ENCODE measurements at regions not wholly inside any gene's neighbourhood (a gene's known extent, or its start where the extent isn't known, plus 50 kb on each side); places are given as distances from the start of the nearest gene placed in this dataset.

- in situ Hi-C loops (cut with HindIII; ENCODE audit: low pct_unique_long_range_greater_than_20kb, low sequenced_read_pairs): no loop called here
These were observed 144.0 kb downstream of the DDX1 start for GRCh38 chr2:15735484-15736326.

GRCh38 chr2:15736396-15737180 is 144.9 kb downstream of the DDX1 start:
- in situ Hi-C loops (cut with HindIII; ENCODE audit: low pct_unique_long_range_greater_than_20kb, low sequenced_read_pairs): no loop called here
- no peak for DNase-seq (ENCODE audit: low read depth in 1 of 2, low spot score in 1 of 2)
- TF ChIP-seq JUND (IDR thresholded peaks at IDR 0.05; ENCODE audit: low read depth): no peak

More at GRCh38 chr2:15735484-15736326, 144.0 kb downstream of the DDX1 start:
- TF ChIP-seq JUND (IDR thresholded peaks at IDR 0.05; ENCODE audit: low read depth): no peak
- no peak for DNase-seq (ENCODE audit: low read depth in 1 of 2, low spot score in 1 of 2)

- no peak for DNase-seq (ENCODE audit: low read depth in 1 of 2, low spot score in 1 of 2)
- in situ Hi-C loops (cut with HindIII; ENCODE audit: low pct_unique_long_range_greater_than_20kb, low sequenced_read_pairs): no loop called here
- TF ChIP-seq JUND (IDR thresholded peaks at IDR 0.05; ENCODE audit: low read depth): no peak
These were observed 145.9 kb downstream of the DDX1 start for GRCh38 chr2:15737314-15738224.

GRCh38 chr2:15738225-15738546 is 146.5 kb downstream of the DDX1 start:
- TF ChIP-seq JUND (IDR thresholded peaks at IDR 0.05; ENCODE audit: low read depth): no peak
- DNase-seq (ENCODE audit: low read depth in 1 of 2, low spot score in 1 of 2): no peak
- in situ Hi-C loops (cut with HindIII; ENCODE audit: low pct_unique_long_range_greater_than_20kb, low sequenced_read_pairs): no loop called here

GRCh38 chr2:15738943-15739342 is 147.3 kb downstream of the DDX1 start:
- no peak for TF ChIP-seq JUND (IDR thresholded peaks at IDR 0.05; ENCODE audit: low read depth)
- DNase-seq (ENCODE audit: low read depth in 1 of 2, low spot score in 1 of 2): no peak
- in situ Hi-C loops (cut with HindIII; ENCODE audit: low pct_unique_long_range_greater_than_20kb, low sequenced_read_pairs): no loop called here

- TF ChIP-seq JUND (IDR thresholded peaks at IDR 0.05; ENCODE audit: low read depth): no peak
- DNase-seq (ENCODE audit: low read depth in 1 of 2, low spot score in 1 of 2): no peak
- in situ Hi-C loops (cut with HindIII; ENCODE audit: low pct_unique_long_range_greater_than_20kb, low sequenced_read_pairs): no loop called here
These were observed 153.2 kb downstream of the DDX1 start for GRCh38 chr2:15744820-15745219.

- no peak for TF ChIP-seq JUND (IDR thresholded peaks at IDR 0.05; ENCODE audit: low read depth)
- in situ Hi-C loops (cut with HindIII; ENCODE audit: low pct_unique_long_range_greater_than_20kb, low sequenced_read_pairs): no loop called here
- DNase-seq (ENCODE audit: low read depth in 1 of 2, low spot score in 1 of 2): no peak
These were observed 153.7 kb downstream of the DDX1 start for GRCh38 chr2:15745350-15745749.

- in situ Hi-C loops (cut with HindIII; ENCODE audit: low pct_unique_long_range_greater_than_20kb, low sequenced_read_pairs): no loop called here
- TF ChIP-seq JUND (IDR thresholded peaks at IDR 0.05; ENCODE audit: low read depth): no peak
- no peak for DNase-seq (ENCODE audit: low read depth in 1 of 2, low spot score in 1 of 2)
These were observed 154.4 kb downstream of the DDX1 start for GRCh38 chr2:15745907-15746702.

GRCh38 chr2:15746703-15747550 is 155.3 kb downstream of the DDX1 start:
- TF ChIP-seq JUND (IDR thresholded peaks at IDR 0.05; ENCODE audit: low read depth): no peak
- DNase-seq (ENCODE audit: low read depth in 1 of 2, low spot score in 1 of 2): no peak
- in situ Hi-C loops (cut with HindIII; ENCODE audit: low pct_unique_long_range_greater_than_20kb, low sequenced_read_pairs): no loop called here

- no peak for DNase-seq (ENCODE audit: low read depth in 1 of 2, low spot score in 1 of 2)
- no peak for TF ChIP-seq JUND (IDR thresholded peaks at IDR 0.05; ENCODE audit: low read depth)
- in situ Hi-C loops (cut with HindIII; ENCODE audit: low pct_unique_long_range_greater_than_20kb, low sequenced_read_pairs): no loop called here
These were observed 156.2 kb downstream of the DDX1 start for GRCh38 chr2:15747603-15748471.

Measured in T47D (cell line).